WTC11 (cell line): ENCODE measurements at regions not wholly inside any gene's neighbourhood (a gene's known extent, or its start where the extent isn't known, plus 50 kb on each side); places are given as distances from the start of the nearest gene placed in this dataset.

Experiments used
- ATAC-seq: fragments of 200-7000 bp; cut with Tn5 transposase; 2 replicates; pipeline ENCODE4 v1.10.0; 2021; ENCODE audit warnings: mild to moderate bottlenecking, moderate library complexity
- CTCF ChIA-PET: fragments of 300-600 bp; sonication (Branson Sonifier 250); formaldehyde crosslinking; loops from one replicate; lab custom pipeline; 2021; ENCODE audit warnings: antibody characterized with exemption; lab: Charles Lee
- POLR2A ChIA-PET: fragments of 350-600 bp; sonication (Branson Sonifier 250); formaldehyde crosslinking; loops from one replicate; lab custom pipeline; 2021; ENCODE audit warnings: antibody characterized with exemption; lab: Charles Lee
- DNase-seq: peaks from one replicate; pipeline ENCODE4 v3.0.0; 2021; ENCODE audit warnings: low spot score
- H3K27ac Mint-ChIP-seq: 2 replicates; pipeline ENCODE4 v1.8.0; 2021; ENCODE audit warnings: mixed read lengths
- H3K27me3 Mint-ChIP-seq: 2 replicates; pipeline ENCODE4 v1.8.0; 2021; ENCODE audit warnings: low read depth, mild to moderate bottlenecking, moderate library complexity, mixed read lengths
- H3K36me3 Mint-ChIP-seq: 2 replicates; pipeline ENCODE4 v1.8.0; 2021; ENCODE audit warnings: mixed read lengths
- H3K4me1 Mint-ChIP-seq: 2 replicates; pipeline ENCODE4 v1.8.0; 2022; ENCODE audit warnings: mixed read lengths
- H3K4me3 Mint-ChIP-seq: 2 replicates; pipeline ENCODE4 v1.8.0; 2021; ENCODE audit warnings: mild to moderate bottlenecking, moderate library complexity, mixed read lengths
- H3K9me3 Mint-ChIP-seq: 2 replicates; pipeline ENCODE4 v1.8.0; 2021; ENCODE audit warnings: mixed read lengths
- ATF1 ChIP-seq: sonication (generic); formaldehyde crosslinking; IDR thresholded peaks from 2 replicates; pipeline ENCODE4 v1.8.1; 2023; ENCODE audit warnings: mild to moderate bottlenecking, moderate library complexity, missing genetic modification reagents
- ATF3 ChIP-seq: sonication (generic); formaldehyde crosslinking; conservative IDR thresholded peaks from 2 replicates; pipeline ENCODE4 v1.8.1; 2022; ENCODE audit warnings: mild to moderate bottlenecking, missing genetic modification reagents
- CREM ChIP-seq: sonication (generic); formaldehyde crosslinking; IDR thresholded peaks from 2 replicates; pipeline ENCODE4 v1.8.1; 2022; ENCODE audit warnings: mild to moderate bottlenecking, missing genetic modification reagents, moderate library complexity
- ELF4 ChIP-seq: sonication (generic); formaldehyde crosslinking; IDR thresholded peaks from 2 replicates; pipeline ENCODE4 v1.8.1; 2022; ENCODE audit warnings: low read depth, mild to moderate bottlenecking, moderate library complexity, missing genetic modification reagents
- EMX1 ChIP-seq: fragments of 250-450 bp; sonication (Bioruptor Pico); IDR thresholded peaks from 2 replicates; pipeline ENCODE4 v1.8.0; 2021; ENCODE audit warnings: mild to moderate bottlenecking
- GABPB1 ChIP-seq: sonication (generic); formaldehyde crosslinking; IDR thresholded peaks from 2 replicates; pipeline ENCODE4 v1.8.1; 2023; ENCODE audit warnings: mild to moderate bottlenecking, missing genetic modification reagents
- HMGA2 ChIP-seq: fragments of 250-450 bp; sonication (Bioruptor Pico); IDR thresholded peaks from 2 replicates; pipeline ENCODE4 v1.4.0; 2021; ENCODE audit warnings: mild to moderate bottlenecking, moderate library complexity
- IRF2 ChIP-seq: sonication (generic); formaldehyde crosslinking; IDR thresholded peaks from 2 replicates; pipeline ENCODE4 v1.8.0; 2022; ENCODE audit warnings: low read depth, missing genetic modification reagents, borderline replicate concordance
- JAZF1 ChIP-seq: fragments of 250-450 bp; sonication (Bioruptor Pico); IDR thresholded peaks from 2 replicates; pipeline ENCODE4 v1.9.0; 2021; ENCODE audit warnings: moderate library complexity, mild to moderate bottlenecking, inconsistent platforms
- MXD4 ChIP-seq: fragments of 250-450 bp; sonication (Bioruptor Pico); IDR thresholded peaks from 2 replicates; pipeline ENCODE4 v1.8.0; 2021; ENCODE audit warnings: mild to moderate bottlenecking, moderate library complexity, borderline replicate concordance
- NFATC4 ChIP-seq: fragments of 250-450 bp; sonication (Bioruptor Pico); IDR thresholded peaks from 2 replicates; pipeline ENCODE4 v1.9.0; 2021; ENCODE audit warnings: mild to moderate bottlenecking
- NFE2L1 ChIP-seq: sonication (generic); formaldehyde crosslinking; IDR thresholded peaks from 2 replicates; pipeline ENCODE4 v1.8.1; 2023; ENCODE audit warnings: missing genetic modification reagents
- PRRX2 ChIP-seq: fragments of 250-450 bp; sonication (Bioruptor Pico); IDR thresholded peaks from 2 replicates; pipeline ENCODE4 v1.8.0; 2021; ENCODE audit warnings: mild to moderate bottlenecking
- SMAD3 ChIP-seq: sonication (generic); formaldehyde crosslinking; IDR thresholded peaks from 2 replicates; pipeline ENCODE4 v1.8.0; 2022; ENCODE audit warnings: missing genetic modification reagents, mild to moderate bottlenecking, borderline replicate concordance
- SOX15 ChIP-seq: fragments of 250-450 bp; sonication (Bioruptor Pico); IDR thresholded peaks from 2 replicates; pipeline ENCODE4 v1.9.0; 2021; ENCODE audit warnings: mild to moderate bottlenecking
- TEAD4 ChIP-seq: sonication (generic); formaldehyde crosslinking; IDR thresholded peaks from 2 replicates; pipeline ENCODE4 v1.8.0; 2022; ENCODE audit warnings: mild to moderate bottlenecking, missing genetic modification reagents
- ZNF138 ChIP-seq: sonication (generic); formaldehyde crosslinking; conservative IDR thresholded peaks from 2 replicates; pipeline ENCODE4 v1.8.1; 2022; ENCODE audit warnings: mild to moderate bottlenecking, moderate library complexity, missing genetic modification reagents
- ZNF263 ChIP-seq: sonication (generic); formaldehyde crosslinking; IDR thresholded peaks from 2 replicates; pipeline ENCODE4 v1.8.1; 2022; ENCODE audit warnings: low read depth, mild to moderate bottlenecking, moderate library complexity, missing genetic modification reagents
- ZNF317 ChIP-seq: sonication (generic); formaldehyde crosslinking; IDR thresholded peaks from 2 replicates; pipeline ENCODE4 v1.8.1; 2023; ENCODE audit warnings: low read depth, mild to moderate bottlenecking, moderate library complexity, missing genetic modification reagents, borderline replicate concordance
- TF ChIP-seq, protein P1 (sequence below): sonication (generic); formaldehyde crosslinking; IDR thresholded peaks from 2 replicates; pipeline ENCODE4 v1.8.1; 2023; ENCODE audit warnings: mild to moderate bottlenecking, missing genetic modification reagents, borderline replicate concordance
- TF ChIP-seq, protein P2 (sequence below): fragments of 200-600 bp; IDR thresholded peaks from 2 replicates; pipeline ENCODE4 v1.8.0; 2022; ENCODE audit warnings: antibody characterized with exemption
- TF ChIP-seq, protein P3 (sequence below): sonication (generic); formaldehyde crosslinking; IDR thresholded peaks from 2 replicates; pipeline ENCODE4 v1.8.0; 2022; ENCODE audit warnings: missing genetic modification reagents
- TF ChIP-seq, protein P4 (sequence below): sonication (generic); formaldehyde crosslinking; IDR thresholded peaks from 2 replicates; pipeline ENCODE4 v1.8.1; 2023; ENCODE audit warnings: mild to moderate bottlenecking, missing genetic modification reagents, moderate library complexity

DNA sequence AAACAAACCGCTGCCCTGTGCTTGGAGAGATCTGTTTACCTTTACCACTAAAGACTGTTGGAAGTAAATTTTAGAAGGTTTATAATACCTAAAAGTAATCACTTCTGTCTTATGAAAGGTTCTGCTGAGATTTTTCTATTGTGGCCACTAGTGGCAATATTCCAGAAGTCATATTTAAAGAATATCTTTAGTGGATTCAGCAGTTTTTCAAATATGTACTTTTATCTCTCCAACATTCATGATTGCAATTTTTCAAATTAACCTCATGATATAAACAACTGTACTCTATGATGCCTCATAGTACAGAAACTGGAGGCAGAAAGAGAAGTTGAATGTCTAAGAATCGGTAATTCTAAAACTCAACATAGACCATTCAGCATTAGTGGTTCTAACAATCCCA lies 53.2 kb upstream of the USPL1 start (continued):
- TF ChIP-seq CREM (no peak), TEAD4 (no peak), ZNF317 (CRISPR knock-in tag) (no peak), NFE2L1 (no peak), HMGA2 (no peak), SMAD3 (CRISPR knock-in tag) (no peak), SOX15 (no peak)
- TF ChIP-seq, protein P1, sequence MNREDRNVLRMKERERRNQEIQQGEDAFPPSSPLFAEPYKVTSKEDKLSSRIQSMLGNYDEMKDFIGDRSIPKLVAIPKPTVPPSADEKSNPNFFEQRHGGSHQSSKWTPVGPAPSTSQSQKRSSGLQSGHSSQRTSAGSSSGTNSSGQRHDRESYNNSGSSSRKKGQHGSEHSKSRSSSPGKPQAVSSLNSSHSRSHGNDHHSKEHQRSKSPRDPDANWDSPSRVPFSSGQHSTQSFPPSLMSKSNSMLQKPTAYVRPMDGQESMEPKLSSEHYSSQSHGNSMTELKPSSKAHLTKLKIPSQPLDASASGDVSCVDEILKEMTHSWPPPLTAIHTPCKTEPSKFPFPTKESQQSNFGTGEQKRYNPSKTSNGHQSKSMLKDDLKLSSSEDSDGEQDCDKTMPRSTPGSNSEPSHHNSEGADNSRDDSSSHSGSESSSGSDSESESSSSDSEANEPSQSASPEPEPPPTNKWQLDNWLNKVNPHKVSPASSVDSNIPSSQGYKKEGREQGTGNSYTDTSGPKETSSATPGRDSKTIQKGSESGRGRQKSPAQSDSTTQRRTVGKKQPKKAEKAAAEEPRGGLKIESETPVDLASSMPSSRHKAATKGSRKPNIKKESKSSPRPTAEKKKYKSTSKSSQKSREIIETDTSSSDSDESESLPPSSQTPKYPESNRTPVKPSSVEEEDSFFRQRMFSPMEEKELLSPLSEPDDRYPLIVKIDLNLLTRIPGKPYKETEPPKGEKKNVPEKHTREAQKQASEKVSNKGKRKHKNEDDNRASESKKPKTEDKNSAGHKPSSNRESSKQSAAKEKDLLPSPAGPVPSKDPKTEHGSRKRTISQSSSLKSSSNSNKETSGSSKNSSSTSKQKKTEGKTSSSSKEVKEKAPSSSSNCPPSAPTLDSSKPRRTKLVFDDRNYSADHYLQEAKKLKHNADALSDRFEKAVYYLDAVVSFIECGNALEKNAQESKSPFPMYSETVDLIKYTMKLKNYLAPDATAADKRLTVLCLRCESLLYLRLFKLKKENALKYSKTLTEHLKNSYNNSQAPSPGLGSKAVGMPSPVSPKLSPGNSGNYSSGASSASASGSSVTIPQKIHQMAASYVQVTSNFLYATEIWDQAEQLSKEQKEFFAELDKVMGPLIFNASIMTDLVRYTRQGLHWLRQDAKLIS (CRISPR knock-in tag) = no peak

DNA sequence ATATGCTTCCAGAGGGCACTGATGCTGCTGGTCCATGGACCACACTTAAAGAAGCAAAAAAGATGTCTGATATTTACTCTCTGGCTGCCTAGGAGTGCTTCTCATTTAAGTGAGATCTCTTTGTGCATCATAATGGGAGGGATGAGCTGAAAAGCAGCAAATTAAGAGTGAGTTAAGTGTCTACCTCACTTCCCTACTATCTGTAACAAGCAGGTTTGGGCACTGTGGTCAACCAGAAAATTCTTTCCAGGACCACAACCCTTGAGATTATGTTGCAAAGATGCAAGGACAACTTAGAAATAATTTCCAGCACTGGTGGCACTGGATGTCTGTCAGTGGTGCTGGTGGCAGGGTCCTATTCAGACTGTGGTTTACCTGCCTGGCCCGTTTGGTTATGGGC lies 52.1 kb upstream of the USPL1 start:
- Mint-ChIP-seq H3K27ac (no peak overlapping the region), H3K4me3 (no peak overlapping the region), H3K36me3 (no peaks in the 10 kb centered on the region), H3K4me1 (peaks cover 9% of the 10 kb centered on the region), H3K9me3 (no peaks in the 10 kb centered on the region), H3K27me3 (no peaks in the 10 kb centered on the region; the same call in 1 of the 2 replicates)
- ChIA-PET CTCF (no interaction called here), POLR2A (no interaction called here)
- no peak for DNase-seq
- TF ChIP-seq ZNF263 (no peak), SOX15 (no peak), MXD4 (no peak), ZNF138 (CRISPR knock-in tag) (no peak), ATF1 (CRISPR knock-in tag) (no peak), PRRX2 (CRISPR knock-in tag) (no peak), GABPB1 (CRISPR knock-in tag) (no peak), IRF2 (CRISPR knock-in tag) (no peak), JAZF1 (CRISPR knock-in tag) (no peak), SMAD3 (CRISPR knock-in tag) (no peak), ATF3 (CRISPR knock-in tag) (no peak), ELF4 (CRISPR knock-in tag) (no peak), EMX1 (CRISPR knock-in tag) (no peak), NFATC4 (CRISPR knock-in tag) (no peak)
- TF ChIP-seq, protein P2, sequence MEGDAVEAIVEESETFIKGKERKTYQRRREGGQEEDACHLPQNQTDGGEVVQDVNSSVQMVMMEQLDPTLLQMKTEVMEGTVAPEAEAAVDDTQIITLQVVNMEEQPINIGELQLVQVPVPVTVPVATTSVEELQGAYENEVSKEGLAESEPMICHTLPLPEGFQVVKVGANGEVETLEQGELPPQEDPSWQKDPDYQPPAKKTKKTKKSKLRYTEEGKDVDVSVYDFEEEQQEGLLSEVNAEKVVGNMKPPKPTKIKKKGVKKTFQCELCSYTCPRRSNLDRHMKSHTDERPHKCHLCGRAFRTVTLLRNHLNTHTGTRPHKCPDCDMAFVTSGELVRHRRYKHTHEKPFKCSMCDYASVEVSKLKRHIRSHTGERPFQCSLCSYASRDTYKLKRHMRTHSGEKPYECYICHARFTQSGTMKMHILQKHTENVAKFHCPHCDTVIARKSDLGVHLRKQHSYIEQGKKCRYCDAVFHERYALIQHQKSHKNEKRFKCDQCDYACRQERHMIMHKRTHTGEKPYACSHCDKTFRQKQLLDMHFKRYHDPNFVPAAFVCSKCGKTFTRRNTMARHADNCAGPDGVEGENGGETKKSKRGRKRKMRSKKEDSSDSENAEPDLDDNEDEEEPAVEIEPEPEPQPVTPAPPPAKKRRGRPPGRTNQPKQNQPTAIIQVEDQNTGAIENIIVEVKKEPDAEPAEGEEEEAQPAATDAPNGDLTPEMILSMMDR = no peak
- TF ChIP-seq, protein P3, sequence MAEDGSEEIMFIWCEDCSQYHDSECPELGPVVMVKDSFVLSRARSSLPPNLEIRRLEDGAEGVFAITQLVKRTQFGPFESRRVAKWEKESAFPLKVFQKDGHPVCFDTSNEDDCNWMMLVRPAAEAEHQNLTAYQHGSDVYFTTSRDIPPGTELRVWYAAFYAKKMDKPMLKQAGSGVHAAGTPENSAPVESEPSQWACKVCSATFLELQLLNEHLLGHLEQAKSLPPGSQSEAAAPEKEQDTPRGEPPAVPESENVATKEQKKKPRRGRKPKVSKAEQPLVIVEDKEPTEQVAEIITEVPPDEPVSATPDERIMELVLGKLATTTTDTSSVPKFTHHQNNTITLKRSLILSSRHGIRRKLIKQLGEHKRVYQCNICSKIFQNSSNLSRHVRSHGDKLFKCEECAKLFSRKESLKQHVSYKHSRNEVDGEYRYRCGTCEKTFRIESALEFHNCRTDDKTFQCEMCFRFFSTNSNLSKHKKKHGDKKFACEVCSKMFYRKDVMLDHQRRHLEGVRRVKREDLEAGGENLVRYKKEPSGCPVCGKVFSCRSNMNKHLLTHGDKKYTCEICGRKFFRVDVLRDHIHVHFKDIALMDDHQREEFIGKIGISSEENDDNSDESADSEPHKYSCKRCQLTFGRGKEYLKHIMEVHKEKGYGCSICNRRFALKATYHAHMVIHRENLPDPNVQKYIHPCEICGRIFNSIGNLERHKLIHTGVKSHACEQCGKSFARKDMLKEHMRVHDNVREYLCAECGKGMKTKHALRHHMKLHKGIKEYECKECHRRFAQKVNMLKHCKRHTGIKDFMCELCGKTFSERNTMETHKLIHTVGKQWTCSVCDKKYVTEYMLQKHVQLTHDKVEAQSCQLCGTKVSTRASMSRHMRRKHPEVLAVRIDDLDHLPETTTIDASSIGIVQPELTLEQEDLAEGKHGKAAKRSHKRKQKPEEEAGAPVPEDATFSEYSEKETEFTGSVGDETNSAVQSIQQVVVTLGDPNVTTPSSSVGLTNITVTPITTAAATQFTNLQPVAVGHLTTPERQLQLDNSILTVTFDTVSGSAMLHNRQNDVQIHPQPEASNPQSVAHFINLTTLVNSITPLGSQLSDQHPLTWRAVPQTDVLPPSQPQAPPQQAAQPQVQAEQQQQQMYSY = no peak
- TF ChIP-seq, protein P4, sequence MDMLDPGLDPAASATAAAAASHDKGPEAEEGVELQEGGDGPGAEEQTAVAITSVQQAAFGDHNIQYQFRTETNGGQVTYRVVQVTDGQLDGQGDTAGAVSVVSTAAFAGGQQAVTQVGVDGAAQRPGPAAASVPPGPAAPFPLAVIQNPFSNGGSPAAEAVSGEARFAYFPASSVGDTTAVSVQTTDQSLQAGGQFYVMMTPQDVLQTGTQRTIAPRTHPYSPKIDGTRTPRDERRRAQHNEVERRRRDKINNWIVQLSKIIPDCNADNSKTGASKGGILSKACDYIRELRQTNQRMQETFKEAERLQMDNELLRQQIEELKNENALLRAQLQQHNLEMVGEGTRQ (CRISPR knock-in tag) = no peak
- no peak for ATAC-seq
